ENCODE measurements at regions not wholly inside any gene's neighbourhood (a gene's known extent, or its start where the extent isn't known, plus 50 kb on each side); places are given as distances from the start of the nearest gene placed in this dataset.
"Not testable (repeated sequence)": the region's sequence is repeated elsewhere in the genome, so short reads cannot be mapped to it uniquely, and the experiment has no call there.

DNA sequence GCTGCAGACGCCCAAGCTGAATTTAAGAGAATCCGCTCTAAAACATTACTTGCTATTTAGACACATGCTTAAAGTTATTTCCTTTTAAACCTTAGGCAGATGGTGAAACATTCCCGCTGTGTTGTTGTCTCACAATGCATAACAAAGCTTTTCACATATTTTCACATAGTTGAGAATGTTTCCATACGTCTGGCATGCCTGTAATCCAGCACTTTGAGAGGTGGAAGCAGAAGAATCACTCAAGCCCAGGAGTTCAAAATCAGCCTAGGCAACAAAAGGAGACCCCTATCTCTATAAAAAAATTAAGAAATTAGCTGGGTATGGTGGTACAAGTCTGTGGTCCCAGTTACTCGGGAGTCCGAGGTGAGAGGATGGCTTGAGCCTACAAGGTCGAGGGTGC lies 2663.0 kb upstream of the DEFB115 start:
- CTCF ChIA-PET; H3K9ac ChIP-seq (ENCODE audit: low read length); H3K36me3 ChIP-seq (replicated peaks in 1 of 2; ENCODE audit: control extremely low read depth in 1 of 2, control insufficient read depth in 1 of 2, extremely low read depth in 1 of 2, insufficient read depth in 2 of 2, low read length in 1 of 2); DNase-seq; H3K27me3 Mint-ChIP-seq; H3K27ac Mint-ChIP-seq; H3K27me3 ChIP-seq (replicated peaks in 1 of 4; ENCODE audit: control extremely low read depth in 1 of 4, control insufficient read depth in 3 of 4, insufficient read depth in 4 of 4, low read length in 3 of 4); H3K4me3 Mint-ChIP-seq; H4K20me1 ChIP-seq (ENCODE audit: control insufficient read depth, insufficient read depth, low read length, poor library complexity, severe bottlenecking); H3K4me2 ChIP-seq (replicated peaks; ENCODE audit: low read depth, low read length, poor library complexity, severe bottlenecking); H3K9me3 Mint-ChIP-seq (ENCODE audit: insufficient read depth); H3K9me3 ChIP-seq (ENCODE audit: control extremely low read depth in 1 of 3, control insufficient read depth in 2 of 3, insufficient read depth in 1 of 3, low read length in 2 of 3); H3K4me1 ChIP-seq (ENCODE audit: control insufficient read depth in 2 of 2, insufficient read depth in 2 of 2, low read length in 2 of 2); H3K4me3 ChIP-seq (ENCODE audit: control extremely low read depth in 1 of 5, extremely low read depth in 1 of 5, insufficient read depth in 1 of 5, low read depth in 2 of 5, low read length in 4 of 5); POLR2A ChIA-PET; intact Hi-C loops (cut with micrococcal nuclease); ATAC-seq (ENCODE audit: low read depth); H2AFZ ChIP-seq (ENCODE audit: insufficient read depth, low read depth, low read length, poor library complexity, severe bottlenecking); H3K79me2 ChIP-seq (ENCODE audit: control insufficient read depth, insufficient read depth, low read length); H3K27ac ChIP-seq (ENCODE audit: low read length in 2 of 2): not testable (repeated sequence)
- WGBS (ENCODE audit: insufficient coverage) = 40% methylated on average over 1 of the region's 7 CpGs
- peaks cover 18% of the 10 kb centered on the region for H3K4me1 Mint-ChIP-seq

DNA sequence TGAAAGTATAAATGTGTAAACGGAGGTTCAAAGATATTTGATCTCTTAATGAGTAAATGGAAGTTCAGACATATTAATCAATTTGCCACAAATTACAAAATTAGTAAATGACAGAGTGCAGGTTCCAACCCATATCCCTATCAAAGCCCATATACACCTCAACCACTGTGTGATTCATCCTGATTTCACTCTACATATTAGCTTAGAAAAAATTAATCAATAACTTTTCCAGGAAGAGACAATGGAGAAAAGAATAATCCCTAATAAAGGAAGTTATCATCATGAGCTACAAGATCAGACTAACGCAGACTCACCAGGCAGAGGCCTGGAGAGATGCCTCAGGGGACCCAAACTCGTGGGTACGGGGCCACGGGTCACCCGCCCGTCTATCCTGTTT lies 2655.5 kb upstream of the DEFB115 start:
- peak overlapping the region; percentile 74 for H3K9ac ChIP-seq (ENCODE audit: low read length)
- H2AFZ ChIP-seq (ENCODE audit: insufficient read depth, low read depth, low read length, poor library complexity, severe bottlenecking) = peak overlapping the region; percentile 81
- ATAC-seq (ENCODE audit: low read depth); intact Hi-C loops (cut with micrococcal nuclease); H3K36me3 ChIP-seq (replicated peaks in 1 of 2; ENCODE audit: control extremely low read depth in 1 of 2, control insufficient read depth in 1 of 2, extremely low read depth in 1 of 2, insufficient read depth in 2 of 2, low read length in 1 of 2); H3K9me3 ChIP-seq (ENCODE audit: control extremely low read depth in 1 of 3, control insufficient read depth in 2 of 3, insufficient read depth in 1 of 3, low read length in 2 of 3); H3K27me3 ChIP-seq (replicated peaks in 1 of 4; ENCODE audit: control extremely low read depth in 1 of 4, control insufficient read depth in 3 of 4, insufficient read depth in 4 of 4, low read length in 3 of 4); H3K9me3 Mint-ChIP-seq (ENCODE audit: insufficient read depth); POLR2A ChIA-PET; H3K27me3 Mint-ChIP-seq; CTCF ChIA-PET; H4K20me1 ChIP-seq (ENCODE audit: control insufficient read depth, insufficient read depth, low read length, poor library complexity, severe bottlenecking); H3K4me1 ChIP-seq (ENCODE audit: control insufficient read depth in 2 of 2, insufficient read depth in 2 of 2, low read length in 2 of 2); DNase-seq; H3K79me2 ChIP-seq (ENCODE audit: control insufficient read depth, insufficient read depth, low read length): not testable (repeated sequence)
- H3K27ac ChIP-seq (ENCODE audit: low read length in 2 of 2) = peak overlapping the region; percentile 24 to 65
- peak overlapping the region; percentile 62 for H3K4me2 ChIP-seq (replicated peaks; ENCODE audit: low read depth, low read length, poor library complexity, severe bottlenecking)
- peak overlapping the region; percentile 81 for H3K27ac Mint-ChIP-seq
- 13% methylated on average over 6 of the region's 7 CpGs for WGBS (ENCODE audit: insufficient coverage)
- H3K4me3 ChIP-seq (ENCODE audit: control extremely low read depth in 1 of 5, extremely low read depth in 1 of 5, insufficient read depth in 1 of 5, low read depth in 2 of 5, low read length in 4 of 5) = peak overlapping the region in 4 of 5 experiments; percentile 54 to 71 (median 66)
- H3K4me3 Mint-ChIP-seq = peak overlapping the region; percentile 99
- H3K4me1 Mint-ChIP-seq = peaks cover 32% of the 10 kb centered on the region

Measured in B cell (primary cell).